Hepatocyte (in vitro differentiated cells): ENCODE measurements at regions not wholly inside any gene's neighbourhood (a gene's known extent, or its start where the extent isn't known, plus 50 kb on each side); places are given as distances from the start of the nearest gene placed in this dataset.

ENCODE experiments used
- CTCF ChIP-seq: fragments of 200-600 bp; sonication (generic); IDR thresholded peaks from 2 replicates; pipeline ENCODE4 v1.5.1; 2016; ENCODE audit warnings: antibody characterized with exemption, mild to moderate bottlenecking; ENCODE audit not compliant: poor library complexity
- EZH2 ChIP-seq: fragments of 200-600 bp; sonication (generic); IDR thresholded peaks from 2 replicates; pipeline ENCODE4 v1.6.1; 2016; ENCODE audit warnings: antibody characterized with exemption, mild to moderate bottlenecking, borderline replicate concordance
- EZH2phosphoT487 ChIP-seq: fragments of 200-600 bp; sonication (generic); IDR thresholded peaks from one replicate; pipeline ENCODE4 v1.6.1; 2018; ENCODE audit warnings: antibody characterized with exemption, mild to moderate bottlenecking, low read depth, moderate library complexity; ENCODE audit not compliant: unreplicated experiment, severe bottlenecking

GRCh38 chr11:127710831-127711230, 710.3 kb upstream of the KIRREL3 start:
- TF ChIP-seq CTCF (no peak), EZH2 (no peak), EZH2phosphoT487 (no peak)
